ENCODE measurements at regions not wholly inside any gene's neighbourhood (a gene's known extent, or its start where the extent isn't known, plus 50 kb on each side); places are given as distances from the start of the nearest gene placed in this dataset.

DNA sequence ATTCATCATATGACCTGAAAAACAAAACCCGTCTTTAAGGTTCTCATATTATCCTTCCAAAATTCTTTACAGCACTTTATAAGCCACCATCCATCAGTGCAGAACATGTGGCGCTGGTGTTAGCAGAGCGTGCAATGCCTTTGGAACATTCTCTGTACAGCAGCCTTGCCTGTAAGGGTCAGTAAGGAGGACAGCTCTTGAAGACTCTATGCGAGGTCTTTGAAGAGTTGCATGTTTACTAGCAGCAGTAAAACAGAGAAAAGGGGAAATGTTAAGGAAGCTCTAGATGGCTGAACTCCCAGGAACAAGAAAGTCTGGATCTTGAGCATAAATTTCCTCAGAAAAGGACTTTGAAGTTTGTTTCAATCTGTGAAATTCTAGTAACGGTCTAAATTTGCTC lies 365.6 kb downstream of the DUSP10 start:
- no peak for TF ChIP-seq CTCF (IDR thresholded peaks at IDR 0.05; ENCODE audit: low read depth, low read length)
- Histone ChIP-seq H3K36me3 (no peaks in the 10 kb centered on the region), H3K4me1 (no peaks in the 10 kb centered on the region), H3K27me3 (no peaks in the 10 kb centered on the region), H3K4me3 (ENCODE audit: low read depth, low read length) (no peak overlapping the region), H3K9me3 (no peaks in the 10 kb centered on the region)
- DNase-seq = no peak

DNA sequence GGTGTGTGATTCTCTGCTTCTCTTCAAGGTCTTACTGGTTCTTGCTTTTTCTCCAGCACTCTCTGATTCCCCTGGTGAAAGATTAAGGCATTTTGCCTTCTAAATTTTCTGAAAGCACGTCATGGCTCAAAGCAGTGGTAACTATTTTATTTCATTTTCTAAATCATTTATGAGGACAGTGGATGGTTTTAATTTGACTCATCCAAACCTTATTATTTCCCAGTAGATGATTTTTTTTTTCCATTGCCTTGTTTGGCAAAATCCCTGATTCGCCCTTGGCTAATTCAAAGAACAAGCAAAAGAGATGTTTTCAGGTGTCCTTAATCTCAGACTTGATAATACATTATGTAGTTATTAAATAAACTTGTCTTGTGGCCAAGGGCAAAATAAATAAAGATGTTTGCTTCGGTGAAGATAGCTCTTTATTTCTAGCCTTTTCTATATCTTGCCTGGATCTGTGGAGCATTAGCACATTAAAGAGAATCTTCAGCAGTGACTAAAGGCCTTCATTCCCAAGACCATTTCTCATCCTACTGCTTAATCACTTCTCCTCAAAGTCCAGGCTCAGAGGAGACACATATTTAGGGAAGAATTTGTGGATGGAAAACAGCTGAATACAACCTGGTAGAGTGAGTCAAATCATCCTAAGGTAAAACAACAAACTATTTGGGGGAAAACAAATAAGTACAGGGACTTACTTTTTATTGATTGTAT lies 359.8 kb downstream of the DUSP10 start:
- no peaks in the 10 kb centered on the region for H3K4me1 ChIP-seq
- H3K9me3 ChIP-seq = no peaks in the 10 kb centered on the region
- no peaks in the 10 kb centered on the region for H3K36me3 ChIP-seq
- no peaks in the 10 kb centered on the region for H3K27me3 ChIP-seq
- DNase-seq = no peak
- H3K4me3 ChIP-seq (ENCODE audit: low read depth, low read length) = no peak overlapping the region
- TF ChIP-seq CTCF (IDR thresholded peaks at IDR 0.05; ENCODE audit: low read depth, low read length) = no peak

GRCh38 chr1:221392453-221392852 lies 349.4 kb downstream of the DUSP10 start:
- TF ChIP-seq CTCF (IDR thresholded peaks at IDR 0.05; ENCODE audit: low read depth, low read length) = no peak
- no peak overlapping the region for H3K4me3 ChIP-seq (ENCODE audit: low read depth, low read length)
- DNase-seq = no peak
- H3K4me1 ChIP-seq = peaks cover 4% of the 10 kb centered on the region; the same call in 1 of the 2 replicates
- H3K9me3 ChIP-seq = no peaks in the 10 kb centered on the region
- no peaks in the 10 kb centered on the region for H3K36me3 ChIP-seq
- no peaks in the 10 kb centered on the region for H3K27me3 ChIP-seq

- DNase-seq = no peak
- Histone ChIP-seq H3K36me3 (no peaks in the 10 kb centered on the region), H3K27me3 (no peaks in the 10 kb centered on the region), H3K4me3 (ENCODE audit: low read depth, low read length) (no peak overlapping the region), H3K9me3 (no peaks in the 10 kb centered on the region), H3K4me1 (peaks cover 4% of the 10 kb centered on the region; the same call in 1 of the 2 replicates)
- TF ChIP-seq CTCF (IDR thresholded peaks at IDR 0.05; ENCODE audit: low read depth, low read length) = no peak
These were observed 347.8 kb downstream of the DUSP10 start for GRCh38 chr1:221394011-221394544.

DNA sequence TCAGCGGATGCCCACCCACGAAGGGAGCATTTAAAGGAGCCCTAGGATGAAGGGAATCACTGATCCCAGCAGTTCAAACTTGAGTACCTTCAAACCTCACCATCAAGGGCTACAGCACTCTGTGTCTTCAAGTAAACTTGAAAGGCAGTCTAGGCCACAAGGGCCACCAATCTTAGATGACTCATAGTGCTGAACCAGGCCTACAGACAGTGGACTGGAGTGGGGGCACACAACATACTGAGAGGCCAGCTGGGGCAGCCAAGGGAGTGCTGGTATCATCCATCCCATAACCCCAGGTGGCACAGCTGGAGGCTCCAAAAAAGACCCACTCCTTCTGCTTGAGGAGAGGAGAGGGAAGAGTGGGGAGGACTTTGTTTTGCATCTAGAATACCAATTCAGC lies 345.4 kb downstream of the DUSP10 start:
- DNase-seq = no peak
- no peak overlapping the region for H3K4me3 ChIP-seq (ENCODE audit: low read depth, low read length)
- H3K9me3 ChIP-seq = no peaks in the 10 kb centered on the region
- no peaks in the 10 kb centered on the region for H3K27me3 ChIP-seq
- H3K36me3 ChIP-seq = no peaks in the 10 kb centered on the region
- H3K4me1 ChIP-seq = peaks cover 4% of the 10 kb centered on the region; the same call in 1 of the 2 replicates
- no peak for TF ChIP-seq CTCF (IDR thresholded peaks at IDR 0.05; ENCODE audit: low read depth, low read length)

- no peaks in the 10 kb centered on the region for H3K36me3 ChIP-seq
- DNase-seq = no peak
- no peak overlapping the region for H3K4me3 ChIP-seq (ENCODE audit: low read depth, low read length)
- H3K27me3 ChIP-seq = no peaks in the 10 kb centered on the region
- no peaks in the 10 kb centered on the region for H3K9me3 ChIP-seq
- no peak for TF ChIP-seq CTCF (IDR thresholded peaks at IDR 0.05; ENCODE audit: low read depth, low read length)
- peaks cover 4% of the 10 kb centered on the region; the same call in 1 of the 2 replicates for H3K4me1 ChIP-seq
These were observed 344.7 kb downstream of the DUSP10 start for GRCh38 chr1:221397141-221397540.
